Lower lobe of right lung (tissue), 2 donors: ENCODE measurements at regions not wholly inside any gene's neighbourhood (a gene's known extent, or its start where the extent isn't known, plus 50 kb on each side); places are given as distances from the start of the nearest gene placed in this dataset.
"Not testable (repeated sequence)": the region's sequence is repeated elsewhere in the genome, so short reads cannot be mapped to it uniquely, and the experiment has no call there.

Experiments
- ATAC-seq, 2 donors: fragments of 200-7000 bp; cut with Tn5 transposase; one replicate each; pipeline ENCODE4 v1.9.1; 2020 to 2022; ENCODE audit warnings: mild to moderate bottlenecking in 2 of 2, moderate library complexity in 2 of 2
- DNase-seq: peaks from one replicate; pipeline ENCODE4 v3.0.0-alpha.2; 2020
- H3K27ac ChIP-seq: fragments of 200-600 bp; one replicate; pipeline ENCODE4 v1.8.0; 2022
- H3K27me3 ChIP-seq: fragments of 200-600 bp; one replicate; pipeline ENCODE4 v1.8.0; 2022; ENCODE audit warnings: low read depth
- H3K36me3 ChIP-seq: fragments of 200-600 bp; one replicate; pipeline ENCODE4 v1.8.0; 2022; ENCODE audit warnings: mild to moderate bottlenecking
- H3K4me1 ChIP-seq: fragments of 200-600 bp; one replicate; pipeline ENCODE4 v1.8.0; 2022
- H3K4me3 ChIP-seq: fragments of 200-600 bp; one replicate; pipeline ENCODE4 v1.8.0; 2022; ENCODE audit warnings: mild to moderate bottlenecking
- H3K9me3 ChIP-seq: fragments of 200-600 bp; one replicate; pipeline ENCODE4 v1.8.0; 2022
- CTCF ChIP-seq: fragments of 200-600 bp; IDR thresholded peaks from one replicate; pipeline ENCODE4 v1.8.0; 2022; ENCODE audit warnings: antibody characterized with exemption, mild to moderate bottlenecking
- intact Hi-C: fragments of 100-400 bp; cut with DNase I; formaldehyde crosslinking; loops from one replicate; pipeline ENCODE4 v1.11.0; 2022
- donor health status: DM: no; HTN: yes; CAD: no; lungs with severe emphysema.

DNA sequence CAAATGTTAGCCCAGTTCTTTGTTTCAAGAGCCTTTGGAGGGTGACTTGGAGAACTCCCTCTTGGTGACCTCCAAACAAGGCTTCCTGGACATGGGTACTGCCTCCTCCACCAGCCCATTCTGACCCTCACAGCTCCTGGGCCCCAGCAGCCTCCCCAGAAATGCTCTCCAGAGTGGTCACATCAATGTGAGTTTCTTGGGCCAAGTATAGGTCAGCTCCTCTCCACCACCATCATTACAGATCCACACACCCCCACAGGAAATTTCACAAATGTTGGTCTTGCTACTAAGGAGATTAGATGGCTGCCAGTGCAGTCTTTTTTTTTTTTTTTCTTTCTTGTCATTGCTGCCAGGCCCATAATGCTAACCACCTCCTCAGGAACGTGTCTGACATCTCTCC is 410.7 kb downstream of the DTWD2 start:
- no peak for TF ChIP-seq CTCF
- H3K4me3 ChIP-seq: no peak overlapping the region
- no peaks in the 10 kb centered on the region for H3K36me3 ChIP-seq
- ATAC-seq (no peak), DNase-seq (no peak)
- no peaks in the 10 kb centered on the region for H3K27me3 ChIP-seq
- no peaks in the 10 kb centered on the region for H3K4me1 ChIP-seq
- peak overlapping the region; percentile 13 for H3K27ac ChIP-seq
- no peaks in the 10 kb centered on the region for H3K9me3 ChIP-seq
- intact Hi-C loops: no loop called here

DNA sequence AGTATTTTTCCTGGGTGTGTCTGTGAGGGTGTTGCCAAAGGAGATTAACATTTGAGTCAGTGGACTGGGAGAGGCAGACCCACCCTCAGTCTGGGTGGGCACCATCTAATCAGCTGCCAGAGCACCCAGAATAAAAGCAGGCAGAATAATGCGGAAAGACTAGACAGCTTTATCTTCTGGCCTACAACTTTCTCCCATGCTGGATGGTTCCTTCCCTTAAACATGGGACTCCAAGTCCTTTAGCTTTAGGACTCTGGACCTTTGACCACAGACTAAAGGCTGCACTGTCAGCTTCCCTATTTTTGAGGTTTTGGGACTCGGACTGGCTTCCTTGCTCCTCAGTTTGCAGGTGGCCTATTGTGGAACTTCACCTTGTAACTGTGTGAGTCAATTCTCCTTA is 418.1 kb downstream of the DTWD2 start:
- H3K36me3 ChIP-seq, H3K27ac ChIP-seq, H3K4me3 ChIP-seq: not testable (repeated sequence)

GRCh38 chr5:118569596-118569995 is 418.8 kb downstream of the DTWD2 start:
- H3K27me3 ChIP-seq, H3K36me3 ChIP-seq, DNase-seq, intact Hi-C loops, H3K4me1 ChIP-seq, H3K27ac ChIP-seq, ATAC-seq, H3K9me3 ChIP-seq, H3K4me3 ChIP-seq: not testable (repeated sequence)

More for the DNA sequence above, 418.1 kb downstream of the DTWD2 start:
- H3K27me3 ChIP-seq, intact Hi-C loops, ATAC-seq, DNase-seq, H3K4me1 ChIP-seq, H3K9me3 ChIP-seq: not testable (repeated sequence)

DNA sequence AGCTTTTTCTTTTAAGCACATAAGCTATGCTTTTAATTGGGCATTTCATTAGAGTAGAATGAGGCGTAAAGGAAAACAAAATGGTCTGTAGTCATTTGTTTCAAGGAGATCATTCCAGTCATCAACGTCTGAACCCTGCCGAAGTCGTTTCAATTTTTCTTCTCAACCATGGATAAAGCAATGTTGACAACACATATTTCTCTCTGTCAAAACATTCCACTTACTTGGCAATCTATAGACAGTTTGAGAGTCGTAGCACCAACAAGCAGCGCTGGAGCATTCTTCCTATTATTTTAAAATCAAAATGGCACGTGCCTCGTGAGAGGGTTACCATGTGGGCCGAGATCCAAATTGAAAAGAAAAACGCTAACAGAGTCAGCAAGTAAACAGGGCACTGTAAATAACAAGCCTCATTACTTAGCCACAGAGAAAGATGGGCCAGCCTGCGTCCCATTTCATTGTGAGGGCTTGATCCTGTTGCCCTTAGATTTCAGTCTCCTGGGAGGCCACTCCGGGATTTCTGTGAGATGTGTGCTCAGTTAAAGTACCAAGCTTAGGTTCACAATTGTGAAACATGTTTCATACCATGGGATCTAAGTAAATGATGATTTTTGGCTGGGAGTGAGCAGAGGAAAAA is 422.9 kb downstream of the DTWD2 start:
- Histone ChIP-seq H3K9me3 (no peaks in the 10 kb centered on the region), H3K4me3 (no peak overlapping the region), H3K4me1 (no peaks in the 10 kb centered on the region), H3K36me3 (no peaks in the 10 kb centered on the region), H3K27ac (no peak overlapping the region), H3K27me3 (no peaks in the 10 kb centered on the region)
- no peak for ATAC-seq
- no peak for TF ChIP-seq CTCF
- DNase-seq: no peak
- intact Hi-C loops: no loop called here

DNA sequence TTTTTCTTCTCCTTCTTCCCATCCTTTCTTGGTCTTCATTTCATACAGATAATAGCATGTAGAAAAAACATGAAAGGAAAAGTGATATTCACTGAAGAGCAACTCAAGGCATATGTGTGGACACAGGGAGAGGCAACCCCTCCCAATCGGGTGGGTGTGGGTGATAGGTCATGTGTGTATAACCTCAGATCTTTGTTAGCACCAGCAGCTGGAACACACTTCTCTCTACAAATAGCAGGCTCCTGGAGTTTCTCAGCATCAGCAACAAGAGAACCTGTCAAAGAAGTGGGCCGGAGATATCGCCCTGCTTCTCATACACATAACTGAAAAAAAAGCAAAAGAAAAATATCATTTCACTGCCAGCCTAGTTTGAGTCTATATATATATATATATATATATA is 426.4 kb downstream of the DTWD2 start:
- no peak for TF ChIP-seq CTCF
- Histone ChIP-seq H3K36me3 (no peaks in the 10 kb centered on the region), H3K4me1 (no peaks in the 10 kb centered on the region), H3K4me3 (no peak overlapping the region), H3K9me3 (no peaks in the 10 kb centered on the region), H3K27ac (no peak overlapping the region), H3K27me3 (no peaks in the 10 kb centered on the region)
- intact Hi-C loops: no loop called here
- ATAC-seq: no peak
- no peak for DNase-seq

- no peak for DNase-seq
- no peaks in the 10 kb centered on the region for H3K36me3 ChIP-seq
- intact Hi-C loops: no loop called here
- no peak for TF ChIP-seq CTCF
- no peak overlapping the region for H3K4me3 ChIP-seq
- ATAC-seq: no peak
- H3K4me1 ChIP-seq: no peaks in the 10 kb centered on the region
- H3K27ac ChIP-seq: no peak overlapping the region
- no peaks in the 10 kb centered on the region for H3K9me3 ChIP-seq
- H3K27me3 ChIP-seq: no peaks in the 10 kb centered on the region
These were observed 427.1 kb downstream of the DTWD2 start for GRCh38 chr5:118561235-118561634.

- H3K27ac ChIP-seq: no peak overlapping the region
- no peaks in the 10 kb centered on the region for H3K36me3 ChIP-seq
- DNase-seq (no peak), ATAC-seq (no peak)
- no peak overlapping the region for H3K4me3 ChIP-seq
- H3K9me3 ChIP-seq: no peaks in the 10 kb centered on the region
- intact Hi-C loops: no loop called here
- no peaks in the 10 kb centered on the region for H3K27me3 ChIP-seq
- TF ChIP-seq CTCF: no peak
- H3K4me1 ChIP-seq: no peaks in the 10 kb centered on the region
These were observed 429.5 kb downstream of the DTWD2 start for GRCh38 chr5:118558871-118559270.
